Thyroid gland (tissue), 4 donors: ENCODE measurements at regions not wholly inside any gene's neighbourhood (a gene's known extent, or its start where the extent isn't known, plus 50 kb on each side); places are given as distances from the start of the nearest gene placed in this dataset.

Experiments used
- DNase-seq, 2 donors: peaks; one replicate each; pipeline ENCODE4 v3.0.0-alpha.2; 2019
- H3K27ac ChIP-seq, 3 donors: fragments of 200-600 bp; sonication (generic); 1 replicate in 2 of 3; 2 replicates in 1 of 3; pipeline ENCODE4 v1.5.1; 2016 to 2019; ENCODE audit warnings: mild to moderate bottlenecking in 1 of 3, moderate library complexity in 1 of 3
- H3K27me3 ChIP-seq: fragments of 200-600 bp; sonication (generic); one replicate; pipeline ENCODE4 v1.5.1; 2019
- H3K36me3 ChIP-seq, 2 donors: fragments of 200-600 bp; sonication (generic); one replicate each; pipeline ENCODE4 v1.5.1; 2016 to 2019
- H3K4me1 ChIP-seq, 2 donors: fragments of 200-600 bp; sonication (generic); one replicate each; pipeline ENCODE4 v1.5.1; 2017 to 2019
- H3K4me3 ChIP-seq, 3 donors: fragments of 200-600 bp; sonication (generic); replicated peaks in 1 of 3; 1 replicate in 2 of 3; 2 replicates in 1 of 3; pipeline ENCODE4 v1.5.1; 2016; ENCODE audit warnings: mild to moderate bottlenecking in 1 of 3
- H3K9me3 ChIP-seq: fragments of 200-600 bp; sonication (generic); one replicate; pipeline ENCODE4 v1.5.1; 2017
- CTCF ChIP-seq, 6 experiments: fragments of 200-600 bp in 3 of 6; fragments of 450-650 bp in 3 of 6; sonication (generic) in 3 of 6; IDR thresholded peaks; one replicate each; pipeline ENCODE4 v1.5.1; 2016 to 2019; ENCODE audit warnings: antibody characterized with exemption in 6 of 6, mild to moderate bottlenecking in 2 of 6, inconsistent platforms in 1 of 6, moderate library complexity in 1 of 6
- POLR2A ChIP-seq, 2 donors: fragments of 450-650 bp; IDR thresholded peaks; one replicate each; pipeline ENCODE4 v1.6.1; 2017; ENCODE audit warnings: antibody characterized with exemption in 2 of 2, mild to moderate bottlenecking in 2 of 2, moderate library complexity in 1 of 2
- WGBS, 2 donors: methylation state at CpG; one replicate each; pipeline ENCODE4 v1.1.5; 2017; 5-methylcytosine and 5-hydroxymethylcytosine counted together
- intact Hi-C: fragments of 100-400 bp; cut with DNase I; formaldehyde crosslinking; loops from one replicate; pipeline ENCODE4 v1.15.1; 2023

GRCh38 chr7:33724201-33724600, 181.1 kb upstream of the BMPER start:
- intact Hi-C loops, result no loop called here
- H3K27me3 ChIP-seq, result no peaks in the 10 kb centered on the region
- no peak for DNase-seq

GRCh38 chr7:33725111-33726025, 180.0 kb upstream of the BMPER start:
- no peak overlapping the region for H3K4me3 ChIP-seq
- no peaks in the 10 kb centered on the region for H3K4me1 ChIP-seq
- DNase-seq, result no peak
- intact Hi-C loops, result no loop called here
- WGBS, 2 donors, result 65 to 73% methylated on average over 7 of the region's 7 CpGs
- no peaks in the 10 kb centered on the region for H3K36me3 ChIP-seq
- no peak overlapping the region for H3K27ac ChIP-seq
- no peak for TF ChIP-seq POLR2A (IDR thresholded peaks at IDR 0.05)
- no peak for TF ChIP-seq CTCF (IDR thresholded peaks at IDR 0.05)
- H3K9me3 ChIP-seq, result no peaks in the 10 kb centered on the region
- H3K27me3 ChIP-seq, result no peaks in the 10 kb centered on the region

More at GRCh38 chr7:33724201-33724600, 181.1 kb upstream of the BMPER start:
- TF ChIP-seq CTCF (IDR thresholded peaks at IDR 0.05) (no peak), POLR2A (IDR thresholded peaks at IDR 0.05) (no peak)
- Histone ChIP-seq H3K9me3 (no peaks in the 10 kb centered on the region), H3K27ac (no peak overlapping the region), H3K4me1 (no peaks in the 10 kb centered on the region), H3K4me3 (no peak overlapping the region), H3K36me3 (no peaks in the 10 kb centered on the region)
- WGBS, 2 donors, result 89 to 99% methylated on average over 3 of the region's 3 CpGs

DNA sequence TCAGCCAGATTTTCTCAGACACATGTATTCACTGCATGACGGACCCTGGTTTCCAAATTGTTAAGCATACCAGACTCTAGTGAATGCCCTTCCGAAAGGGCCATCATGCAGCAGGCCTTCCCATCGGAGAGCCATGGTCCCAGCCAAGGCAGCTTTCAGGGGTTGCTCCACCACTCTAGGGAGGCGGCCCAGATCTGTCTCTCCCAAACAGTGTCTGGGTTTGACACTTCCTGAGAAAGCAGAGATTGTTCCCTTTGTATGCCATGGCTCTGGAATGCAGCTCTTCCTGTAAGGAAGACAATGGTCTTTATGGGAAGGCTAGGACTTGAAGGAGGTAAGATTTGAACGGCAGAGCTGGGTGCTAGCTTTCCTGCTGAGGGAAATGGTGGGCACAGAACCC, 178.8 kb upstream of the BMPER start:
- Histone ChIP-seq H3K27me3 (no peaks in the 10 kb centered on the region), H3K4me3 (no peak overlapping the region), H3K4me1 (no peaks in the 10 kb centered on the region), H3K9me3 (no peaks in the 10 kb centered on the region), H3K36me3 (no peaks in the 10 kb centered on the region), H3K27ac (no peak overlapping the region)
- no peak for TF ChIP-seq CTCF (IDR thresholded peaks at IDR 0.05)
- no peak for TF ChIP-seq POLR2A (IDR thresholded peaks at IDR 0.05)
- intact Hi-C loops, result no loop called here
- 77 to 88% methylated on average over 3 to 5 of the region's 5 CpGs for WGBS, 2 donors
- DNase-seq, result no peak

DNA sequence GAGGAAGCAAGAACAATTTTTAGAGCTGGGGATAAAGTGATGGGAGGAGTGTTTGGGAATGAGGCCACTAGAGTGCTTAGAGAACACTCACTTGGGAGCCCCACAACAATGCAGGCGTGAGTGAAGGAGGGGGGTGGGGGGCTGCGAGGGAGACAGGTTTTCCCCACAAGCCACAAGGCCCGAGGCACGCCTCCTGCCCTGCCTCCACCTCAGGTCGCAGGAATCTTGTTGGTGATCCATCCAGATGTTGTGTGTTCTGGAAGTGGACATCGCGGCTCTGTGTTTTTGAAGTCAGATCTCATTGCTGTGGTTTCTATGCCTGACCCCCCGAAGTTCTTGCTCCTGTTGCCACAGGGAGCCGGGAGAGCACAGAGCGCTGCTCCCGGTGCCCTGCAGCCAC, 178.0 kb upstream of the BMPER start:
- H3K27me3 ChIP-seq, result no peaks in the 10 kb centered on the region
- TF ChIP-seq POLR2A (IDR thresholded peaks at IDR 0.05), result no peak
- TF ChIP-seq CTCF (IDR thresholded peaks at IDR 0.05), result no peak
- 70 to 71% methylated on average over 9 to 11 of the region's 11 CpGs for WGBS, 2 donors
- H3K27ac ChIP-seq, result no peak overlapping the region
- no peaks in the 10 kb centered on the region for H3K36me3 ChIP-seq
- H3K4me1 ChIP-seq, result no peaks in the 10 kb centered on the region
- intact Hi-C loops, result no loop called here
- H3K4me3 ChIP-seq, result no peak overlapping the region
- H3K9me3 ChIP-seq, result no peaks in the 10 kb centered on the region
- DNase-seq, result no peak

- no peaks in the 10 kb centered on the region for H3K4me1 ChIP-seq
- TF ChIP-seq POLR2A (IDR thresholded peaks at IDR 0.05) (no peak), CTCF (IDR thresholded peaks at IDR 0.05) (no peak)
These were observed 176.3 kb upstream of the BMPER start for GRCh38 chr7:33728873-33729551.

More at GRCh38 chr7:33728873-33729551, 176.3 kb upstream of the BMPER start:
- H3K27me3 ChIP-seq, result no peaks in the 10 kb centered on the region
- H3K4me3 ChIP-seq, result no peak overlapping the region
- intact Hi-C loops, result no loop called here
- no peak for DNase-seq
- WGBS, 2 donors, result 91 to 94% methylated on average over 16 of the region's 16 CpGs
- H3K27ac ChIP-seq, result no peak overlapping the region
- no peaks in the 10 kb centered on the region for H3K9me3 ChIP-seq
- no peaks in the 10 kb centered on the region for H3K36me3 ChIP-seq
